GM12892 (cell line): ENCODE measurements at regions not wholly inside any gene's neighbourhood (a gene's known extent, or its start where the extent isn't known, plus 50 kb on each side); places are given as distances from the start of the nearest gene placed in this dataset.

Experiments
- DNase-seq: peaks from one replicate; pipeline ENCODE4 v3.0.0; 2011; ENCODE audit not compliant: insufficient read length
- FAIRE-seq: peaks from 2 replicates; lab custom pipeline; 2011; peaks lifted over from hg19 to GRCh38; lab: Jason Lieb, UNC
- POLR2A ChIP-seq: IDR thresholded peaks from 2 replicates; pipeline ENCODE4 v1.6.1; 2011; ENCODE audit warnings: low read depth, low read length, control low read depth
- POLR2AphosphoS5 ChIP-seq: IDR thresholded peaks from 2 replicates; pipeline ENCODE4 v1.6.1; 2011; ENCODE audit warnings: low read depth, low read length, control low read depth
- TAF1 ChIP-seq: IDR thresholded peaks from 2 replicates; pipeline ENCODE4 v1.6.1; 2011; ENCODE audit warnings: low read depth, mild to moderate bottlenecking, control low read depth, low read length, borderline replicate concordance

GRCh38 chr13:26502826-26503225, 54.7 kb upstream of the WASF3 start:
- no peak for FAIRE-seq
- DNase-seq, result no peak
- TF ChIP-seq POLR2A (no peak), TAF1 (no peak), POLR2AphosphoS5 (no peak)

GRCh38 chr13:26503826-26504594, 53.5 kb upstream of the WASF3 start:
- FAIRE-seq (no peak), DNase-seq (no peak)
- TF ChIP-seq TAF1 (no peak), POLR2AphosphoS5 (no peak), POLR2A (no peak)
